ENCODE measurements at regions not wholly inside any gene's neighbourhood (a gene's known extent, or its start where the extent isn't known, plus 50 kb on each side); places are given as distances from the start of the nearest gene placed in this dataset.

DNA sequence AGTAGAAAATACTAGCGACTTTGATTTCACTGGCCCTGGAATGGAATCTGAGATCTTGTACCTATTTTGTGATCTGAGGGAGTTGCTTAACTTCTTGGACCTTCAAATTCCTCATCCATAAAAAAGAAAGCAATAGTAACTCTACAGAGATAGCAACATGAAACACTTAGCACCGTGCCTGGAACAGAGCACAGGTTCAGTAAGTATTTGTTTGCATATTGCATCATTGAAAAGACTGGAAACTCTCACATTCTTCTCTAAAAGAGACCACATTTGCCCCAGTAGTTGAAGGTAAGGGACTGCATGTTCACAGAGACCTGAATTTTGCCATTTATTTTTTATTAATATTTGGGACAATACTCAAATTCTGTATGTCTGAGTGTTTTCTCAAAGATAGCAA, 358.1 kb downstream of the COG6 start:
- H3K4me1 ChIP-seq (ENCODE audit: control insufficient read depth, insufficient read depth, low read length) = no peaks in the 10 kb centered on the region
- H3K4me3 ChIP-seq (ENCODE audit: low read depth, low read length) = no peak overlapping the region
- TF ChIP-seq ZBTB17 (tag by site-specific recombination; IDR thresholded peaks at IDR 0.05) (no peak), ZBTB48 (tag by site-specific recombination; IDR thresholded peaks at IDR 0.05) (no peak), ZNF404 (tag by site-specific recombination; IDR thresholded peaks at IDR 0.05) (no peak)
- H3K36me3 ChIP-seq (ENCODE audit: control insufficient read depth in 2 of 2, insufficient read depth in 1 of 2, low read length in 2 of 2) = no peaks in the 10 kb centered on the region
- CTCF ChIA-PET = no interaction called here
- H3K27ac ChIP-seq (ENCODE audit: extremely low read depth, low read depth, low read length) = no peak overlapping the region
- H3K9me3 ChIP-seq (ENCODE audit: control insufficient read depth, insufficient read depth, low read depth, low read length) = no peaks in the 10 kb centered on the region
- POLR2A ChIA-PET = no interaction called here

DNA sequence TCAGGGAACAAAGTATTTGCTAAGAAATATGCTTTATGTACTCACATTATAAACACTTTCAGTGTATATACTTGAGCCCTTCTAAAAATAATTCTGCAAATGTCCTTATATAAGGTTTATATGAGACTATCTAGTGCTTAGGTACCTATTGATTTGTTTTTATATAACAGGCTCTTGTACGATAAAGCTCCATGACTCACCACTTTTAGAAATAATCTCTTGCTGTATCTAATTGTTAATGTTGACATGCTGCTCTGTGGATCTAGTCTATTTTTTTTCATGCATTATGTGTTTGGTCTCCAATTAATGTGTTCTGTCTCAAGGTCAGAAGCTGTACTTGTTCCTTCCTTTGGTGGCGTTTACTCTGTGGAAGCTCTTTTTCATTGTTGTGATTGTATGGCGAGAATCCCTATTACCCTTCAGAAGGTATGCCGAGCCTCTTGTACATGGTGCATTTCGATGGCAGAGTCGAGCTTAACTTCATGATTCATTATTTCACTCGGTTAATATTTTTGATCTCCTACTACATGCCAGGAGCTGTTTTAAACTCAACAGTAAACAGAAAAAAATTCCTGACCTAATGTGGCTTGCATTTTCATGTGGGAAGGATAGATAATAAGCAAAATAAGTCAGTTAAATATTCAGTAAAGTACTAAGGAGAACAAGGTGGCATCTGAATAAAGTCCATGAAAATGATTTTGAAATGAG, 361.6 kb downstream of the COG6 start:
- Histone ChIP-seq H3K36me3 (ENCODE audit: control insufficient read depth in 2 of 2, insufficient read depth in 1 of 2, low read length in 2 of 2) (no peaks in the 10 kb centered on the region), H3K27ac (ENCODE audit: extremely low read depth, low read depth, low read length) (no peak overlapping the region), H3K4me1 (ENCODE audit: control insufficient read depth, insufficient read depth, low read length) (no peaks in the 10 kb centered on the region), H3K4me3 (ENCODE audit: low read depth, low read length) (no peak overlapping the region), H3K9me3 (ENCODE audit: control insufficient read depth, insufficient read depth, low read depth, low read length) (no peaks in the 10 kb centered on the region)
- TF ChIP-seq ZBTB7A (tag by site-specific recombination; IDR thresholded peaks at IDR 0.05; ENCODE audit: low read depth) (no peak), ZNF202 (tag by site-specific recombination; IDR thresholded peaks at IDR 0.05; ENCODE audit: borderline replicate concordance) (no peak), ZNF785 (tag by site-specific recombination; IDR thresholded peaks at IDR 0.05) (no peak), ZNF510 (tag by site-specific recombination; IDR thresholded peaks at IDR 0.05; ENCODE audit: insufficient replicate concordance) (no peak), OVOL3 (tag by site-specific recombination; IDR thresholded peaks at IDR 0.05) (no peak), ZEB2 (tag by site-specific recombination; IDR thresholded peaks at IDR 0.05) (no peak), ZFP3 (tag by site-specific recombination; IDR thresholded peaks at IDR 0.05; ENCODE audit: low read depth) (no peak), ZNF214 (tag by site-specific recombination; IDR thresholded peaks at IDR 0.05; ENCODE audit: borderline replicate concordance) (no peak), ZNF830 (tag by site-specific recombination; IDR thresholded peaks at IDR 0.05; ENCODE audit: low read depth) (no peak), GLI2 (tag by site-specific recombination; IDR thresholded peaks at IDR 0.05; ENCODE audit: borderline replicate concordance, low read depth) (no peak), ZNF239 (tag by site-specific recombination; IDR thresholded peaks at IDR 0.05) (no peak), EGR2 (tag by site-specific recombination; IDR thresholded peaks at IDR 0.05; ENCODE audit: low read depth) (no peak), GLIS1 (tag by site-specific recombination; IDR thresholded peaks at IDR 0.05) (no peak), ZNF2 (tag by site-specific recombination; IDR thresholded peaks at IDR 0.05) (no peak), SP7 (tag by site-specific recombination; IDR thresholded peaks at IDR 0.05) (no peak), ZBTB8A (tag by site-specific recombination; IDR thresholded peaks at IDR 0.05) (no peak)
- TF ChIP-seq, protein P1, sequence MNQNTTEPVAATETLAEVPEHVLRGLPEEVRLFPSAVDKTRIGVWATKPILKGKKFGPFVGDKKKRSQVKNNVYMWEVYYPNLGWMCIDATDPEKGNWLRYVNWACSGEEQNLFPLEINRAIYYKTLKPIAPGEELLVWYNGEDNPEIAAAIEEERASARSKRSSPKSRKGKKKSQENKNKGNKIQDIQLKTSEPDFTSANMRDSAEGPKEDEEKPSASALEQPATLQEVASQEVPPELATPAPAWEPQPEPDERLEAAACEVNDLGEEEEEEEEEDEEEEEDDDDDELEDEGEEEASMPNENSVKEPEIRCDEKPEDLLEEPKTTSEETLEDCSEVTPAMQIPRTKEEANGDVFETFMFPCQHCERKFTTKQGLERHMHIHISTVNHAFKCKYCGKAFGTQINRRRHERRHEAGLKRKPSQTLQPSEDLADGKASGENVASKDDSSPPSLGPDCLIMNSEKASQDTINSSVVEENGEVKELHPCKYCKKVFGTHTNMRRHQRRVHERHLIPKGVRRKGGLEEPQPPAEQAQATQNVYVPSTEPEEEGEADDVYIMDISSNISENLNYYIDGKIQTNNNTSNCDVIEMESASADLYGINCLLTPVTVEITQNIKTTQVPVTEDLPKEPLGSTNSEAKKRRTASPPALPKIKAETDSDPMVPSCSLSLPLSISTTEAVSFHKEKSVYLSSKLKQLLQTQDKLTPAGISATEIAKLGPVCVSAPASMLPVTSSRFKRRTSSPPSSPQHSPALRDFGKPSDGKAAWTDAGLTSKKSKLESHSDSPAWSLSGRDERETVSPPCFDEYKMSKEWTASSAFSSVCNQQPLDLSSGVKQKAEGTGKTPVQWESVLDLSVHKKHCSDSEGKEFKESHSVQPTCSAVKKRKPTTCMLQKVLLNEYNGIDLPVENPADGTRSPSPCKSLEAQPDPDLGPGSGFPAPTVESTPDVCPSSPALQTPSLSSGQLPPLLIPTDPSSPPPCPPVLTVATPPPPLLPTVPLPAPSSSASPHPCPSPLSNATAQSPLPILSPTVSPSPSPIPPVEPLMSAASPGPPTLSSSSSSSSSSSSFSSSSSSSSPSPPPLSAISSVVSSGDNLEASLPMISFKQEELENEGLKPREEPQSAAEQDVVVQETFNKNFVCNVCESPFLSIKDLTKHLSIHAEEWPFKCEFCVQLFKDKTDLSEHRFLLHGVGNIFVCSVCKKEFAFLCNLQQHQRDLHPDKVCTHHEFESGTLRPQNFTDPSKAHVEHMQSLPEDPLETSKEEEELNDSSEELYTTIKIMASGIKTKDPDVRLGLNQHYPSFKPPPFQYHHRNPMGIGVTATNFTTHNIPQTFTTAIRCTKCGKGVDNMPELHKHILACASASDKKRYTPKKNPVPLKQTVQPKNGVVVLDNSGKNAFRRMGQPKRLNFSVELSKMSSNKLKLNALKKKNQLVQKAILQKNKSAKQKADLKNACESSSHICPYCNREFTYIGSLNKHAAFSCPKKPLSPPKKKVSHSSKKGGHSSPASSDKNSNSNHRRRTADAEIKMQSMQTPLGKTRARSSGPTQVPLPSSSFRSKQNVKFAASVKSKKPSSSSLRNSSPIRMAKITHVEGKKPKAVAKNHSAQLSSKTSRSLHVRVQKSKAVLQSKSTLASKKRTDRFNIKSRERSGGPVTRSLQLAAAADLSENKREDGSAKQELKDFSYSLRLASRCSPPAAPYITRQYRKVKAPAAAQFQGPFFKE (tag by site-specific recombination; IDR thresholded peaks at IDR 0.05; ENCODE audit: borderline replicate concordance) = no peak
- TF ChIP-seq, protein P2, sequence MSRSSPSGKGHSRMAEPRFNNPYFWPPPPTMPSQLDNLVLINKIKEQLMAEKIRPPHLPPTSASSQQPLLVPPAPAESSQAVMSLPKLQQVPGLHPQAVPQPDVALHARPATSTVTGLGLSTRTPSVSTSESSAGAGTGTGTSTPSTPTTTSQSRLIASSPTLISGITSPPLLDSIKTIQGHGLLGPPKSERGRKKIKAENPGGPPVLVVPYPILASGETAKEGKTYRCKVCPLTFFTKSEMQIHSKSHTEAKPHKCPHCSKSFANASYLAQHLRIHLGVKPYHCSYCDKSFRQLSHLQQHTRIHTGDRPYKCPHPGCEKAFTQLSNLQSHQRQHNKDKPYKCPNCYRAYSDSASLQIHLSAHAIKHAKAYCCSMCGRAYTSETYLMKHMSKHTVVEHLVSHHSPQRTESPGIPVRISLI (tag by site-specific recombination; IDR thresholded peaks at IDR 0.05) = no peak
- TF ChIP-seq, protein P3, sequence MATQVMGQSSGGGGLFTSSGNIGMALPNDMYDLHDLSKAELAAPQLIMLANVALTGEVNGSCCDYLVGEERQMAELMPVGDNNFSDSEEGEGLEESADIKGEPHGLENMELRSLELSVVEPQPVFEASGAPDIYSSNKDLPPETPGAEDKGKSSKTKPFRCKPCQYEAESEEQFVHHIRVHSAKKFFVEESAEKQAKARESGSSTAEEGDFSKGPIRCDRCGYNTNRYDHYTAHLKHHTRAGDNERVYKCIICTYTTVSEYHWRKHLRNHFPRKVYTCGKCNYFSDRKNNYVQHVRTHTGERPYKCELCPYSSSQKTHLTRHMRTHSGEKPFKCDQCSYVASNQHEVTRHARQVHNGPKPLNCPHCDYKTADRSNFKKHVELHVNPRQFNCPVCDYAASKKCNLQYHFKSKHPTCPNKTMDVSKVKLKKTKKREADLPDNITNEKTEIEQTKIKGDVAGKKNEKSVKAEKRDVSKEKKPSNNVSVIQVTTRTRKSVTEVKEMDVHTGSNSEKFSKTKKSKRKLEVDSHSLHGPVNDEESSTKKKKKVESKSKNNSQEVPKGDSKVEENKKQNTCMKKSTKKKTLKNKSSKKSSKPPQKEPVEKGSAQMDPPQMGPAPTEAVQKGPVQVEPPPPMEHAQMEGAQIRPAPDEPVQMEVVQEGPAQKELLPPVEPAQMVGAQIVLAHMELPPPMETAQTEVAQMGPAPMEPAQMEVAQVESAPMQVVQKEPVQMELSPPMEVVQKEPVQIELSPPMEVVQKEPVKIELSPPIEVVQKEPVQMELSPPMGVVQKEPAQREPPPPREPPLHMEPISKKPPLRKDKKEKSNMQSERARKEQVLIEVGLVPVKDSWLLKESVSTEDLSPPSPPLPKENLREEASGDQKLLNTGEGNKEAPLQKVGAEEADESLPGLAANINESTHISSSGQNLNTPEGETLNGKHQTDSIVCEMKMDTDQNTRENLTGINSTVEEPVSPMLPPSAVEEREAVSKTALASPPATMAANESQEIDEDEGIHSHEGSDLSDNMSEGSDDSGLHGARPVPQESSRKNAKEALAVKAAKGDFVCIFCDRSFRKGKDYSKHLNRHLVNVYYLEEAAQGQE (tag by site-specific recombination; IDR thresholded peaks at IDR 0.05) = no peak
- TF ChIP-seq, protein P4, sequence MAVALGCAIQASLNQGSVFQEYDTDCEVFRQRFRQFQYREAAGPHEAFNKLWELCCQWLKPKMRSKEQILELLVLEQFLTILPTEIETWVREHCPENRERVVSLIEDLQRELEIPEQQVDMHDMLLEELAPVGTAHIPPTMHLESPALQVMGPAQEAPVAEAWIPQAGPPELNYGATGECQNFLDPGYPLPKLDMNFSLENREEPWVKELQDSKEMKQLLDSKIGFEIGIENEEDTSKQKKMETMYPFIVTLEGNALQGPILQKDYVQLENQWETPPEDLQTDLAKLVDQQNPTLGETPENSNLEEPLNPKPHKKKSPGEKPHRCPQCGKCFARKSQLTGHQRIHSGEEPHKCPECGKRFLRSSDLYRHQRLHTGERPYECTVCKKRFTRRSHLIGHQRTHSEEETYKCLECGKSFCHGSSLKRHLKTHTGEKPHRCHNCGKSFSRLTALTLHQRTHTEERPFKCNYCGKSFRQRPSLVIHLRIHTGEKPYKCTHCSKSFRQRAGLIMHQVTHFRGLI (tag by site-specific recombination; IDR thresholded peaks at IDR 0.05) = no peak
- CTCF ChIA-PET = no interaction called here
- POLR2A ChIA-PET = no interaction called here
